Karpas-422 (cell line): ENCODE measurements at regions not wholly inside any gene's neighbourhood (a gene's known extent, or its start where the extent isn't known, plus 50 kb on each side); places are given as distances from the start of the nearest gene placed in this dataset.

Experiments
- DNase-seq: peaks from one replicate; pipeline ENCODE4 v3.0.0-alpha.2; 2015
- H2AFZ ChIP-seq: fragments of 200-600 bp; sonication (generic); 2 replicates; pipeline ENCODE4 v1.6.1; 2014; ENCODE audit warnings: antibody characterized with exemption, low read length, mixed read lengths
- H3K27ac ChIP-seq: fragments of 200-600 bp; sonication (generic); 2 replicates; pipeline ENCODE4 v1.5.1; 2014; ENCODE audit warnings: mild to moderate bottlenecking, low read length, moderate library complexity
- H3K27me3 ChIP-seq: fragments of 200-600 bp; sonication (generic); 2 replicates; pipeline ENCODE4 v1.6.1; 2014; ENCODE audit warnings: low read length, mixed read lengths
- H3K36me3 ChIP-seq: fragments of 200-600 bp; sonication (generic); 2 replicates; pipeline ENCODE4 v1.6.1; 2014; ENCODE audit warnings: low read length, mixed read lengths; ENCODE audit not compliant: insufficient read depth
- H3K4me1 ChIP-seq: fragments of 200-600 bp; sonication (generic); 2 replicates; pipeline ENCODE4 v1.6.1; 2014; ENCODE audit warnings: mild to moderate bottlenecking, low read length, mixed read lengths
- H3K4me2 ChIP-seq: fragments of 200-600 bp; sonication (generic); 2 replicates; pipeline ENCODE4 v1.6.1; 2014; ENCODE audit warnings: low read length, low read depth, mild to moderate bottlenecking; ENCODE audit not compliant: poor library complexity, severe bottlenecking
- H3K4me3 ChIP-seq: fragments of 200-600 bp; sonication (generic); 2 replicates; pipeline ENCODE4 v1.5.1; 2014; ENCODE audit warnings: mild to moderate bottlenecking, antibody characterized with exemption, low read length, mixed read lengths
- H3K79me2 ChIP-seq: fragments of 200-600 bp; sonication (generic); 2 replicates; pipeline ENCODE4 v1.6.1; 2014; ENCODE audit warnings: mild to moderate bottlenecking, low read length, mixed read lengths
- H3K9ac ChIP-seq: fragments of 200-600 bp; sonication (generic); 2 replicates; pipeline ENCODE4 v1.6.0; 2014; ENCODE audit warnings: low read length
- H3K9me2 ChIP-seq: fragments of 200-600 bp; sonication (generic), shearing (Covaris generic); replicated peaks from 2 replicates; pipeline ENCODE4 v1.6.0; 2014; ENCODE audit warnings: mild to moderate bottlenecking, low read length, moderate library complexity; ENCODE audit not compliant: insufficient read depth
- H3K9me3 ChIP-seq: fragments of 300-700, 200-600 bp; sonication (generic); 2 replicates; pipeline ENCODE4 v1.6.1; 2014; ENCODE audit warnings: low read length, mixed read lengths
- H4K20me1 ChIP-seq: fragments of 200-600 bp; sonication (generic); 2 replicates; pipeline ENCODE4 v1.6.1; 2014; ENCODE audit warnings: mild to moderate bottlenecking, antibody characterized with exemption, low read length, low read depth; ENCODE audit not compliant: insufficient read depth

GRCh38 chr6:23584134-23584763 lies 541.8 kb upstream of the NRSN1 start:
- no peak overlapping the region for H2AFZ ChIP-seq
- no peak overlapping the region for H3K4me2 ChIP-seq
- no peaks in the 10 kb centered on the region for H3K4me1 ChIP-seq
- no peaks in the 10 kb centered on the region for H3K27me3 ChIP-seq
- no peaks in the 10 kb centered on the region for H3K79me2 ChIP-seq
- DNase-seq: no peak
- no peak overlapping the region for H3K27ac ChIP-seq
- no peaks in the 10 kb centered on the region for H3K36me3 ChIP-seq
- no peak overlapping the region for H3K9ac ChIP-seq
- peaks cover 4% of the 10 kb centered on the region; the same call in 1 of the 2 replicates for H3K9me2 ChIP-seq
- H4K20me1 ChIP-seq: no peaks in the 10 kb centered on the region
- no peak overlapping the region for H3K4me3 ChIP-seq
- H3K9me3 ChIP-seq: no peaks in the 10 kb centered on the region

DNA sequence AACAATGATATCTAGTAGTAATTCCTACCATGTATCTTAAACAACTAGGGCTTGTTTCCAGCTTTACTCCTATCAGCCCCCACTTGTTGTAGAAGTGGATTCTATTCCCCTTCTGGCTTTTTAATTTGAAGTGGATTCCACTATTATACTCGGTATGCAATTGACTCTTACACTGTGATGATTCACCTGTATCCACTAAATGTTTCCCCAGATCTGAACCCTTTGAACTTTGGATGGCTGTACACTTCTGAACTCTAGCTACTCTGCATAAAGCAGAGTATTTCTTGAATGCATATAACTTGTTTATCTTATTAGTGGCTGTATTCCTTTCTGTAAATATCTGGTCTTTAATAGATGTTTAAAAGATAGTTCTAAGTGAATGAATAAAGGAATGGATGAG lies 538.4 kb upstream of the NRSN1 start:
- no peak overlapping the region for H3K9ac ChIP-seq
- no peaks in the 10 kb centered on the region for H4K20me1 ChIP-seq
- H3K79me2 ChIP-seq: no peaks in the 10 kb centered on the region
- no peak overlapping the region for H3K27ac ChIP-seq
- H2AFZ ChIP-seq: no peak overlapping the region
- H3K4me3 ChIP-seq: no peak overlapping the region
- H3K36me3 ChIP-seq: no peaks in the 10 kb centered on the region
- peaks cover 4% of the 10 kb centered on the region; the same call in 1 of the 2 replicates for H3K9me2 ChIP-seq
- H3K4me2 ChIP-seq: no peak overlapping the region
- no peaks in the 10 kb centered on the region for H3K27me3 ChIP-seq
- no peaks in the 10 kb centered on the region for H3K9me3 ChIP-seq
- DNase-seq: no peak
- H3K4me1 ChIP-seq: no peaks in the 10 kb centered on the region

DNA sequence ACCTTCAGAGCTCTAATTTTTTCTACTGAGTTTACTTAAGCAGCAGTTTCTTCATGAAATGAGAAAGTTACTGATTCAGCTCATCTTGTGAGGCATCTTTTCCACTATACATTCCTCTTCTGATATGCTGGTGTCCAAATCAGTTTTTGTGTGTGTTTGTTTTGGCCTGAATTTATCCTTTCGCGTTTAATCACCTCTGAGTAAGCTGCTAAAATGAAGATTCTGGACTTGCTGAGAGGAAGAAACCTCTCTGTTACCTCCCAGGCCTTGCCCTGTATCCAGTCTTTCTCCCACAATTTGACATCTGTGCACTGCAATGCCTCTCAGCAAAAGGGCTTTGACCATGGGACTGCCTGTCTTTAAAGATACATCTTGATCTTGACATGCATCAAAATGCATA lies 536.2 kb upstream of the NRSN1 start:
- H2AFZ ChIP-seq: no peak overlapping the region
- H3K79me2 ChIP-seq: no peaks in the 10 kb centered on the region
- H3K27me3 ChIP-seq: no peaks in the 10 kb centered on the region
- no peaks in the 10 kb centered on the region for H4K20me1 ChIP-seq
- no peak overlapping the region for H3K9ac ChIP-seq
- no peak for DNase-seq
- H3K36me3 ChIP-seq: no peaks in the 10 kb centered on the region
- H3K9me2 ChIP-seq: peaks cover 4% of the 10 kb centered on the region; the same call in 1 of the 2 replicates
- no peak overlapping the region for H3K27ac ChIP-seq
- no peak overlapping the region for H3K4me3 ChIP-seq
- H3K4me1 ChIP-seq: no peaks in the 10 kb centered on the region
- H3K4me2 ChIP-seq: no peak overlapping the region
- no peaks in the 10 kb centered on the region; the same call in 1 of the 2 replicates for H3K9me3 ChIP-seq

DNA sequence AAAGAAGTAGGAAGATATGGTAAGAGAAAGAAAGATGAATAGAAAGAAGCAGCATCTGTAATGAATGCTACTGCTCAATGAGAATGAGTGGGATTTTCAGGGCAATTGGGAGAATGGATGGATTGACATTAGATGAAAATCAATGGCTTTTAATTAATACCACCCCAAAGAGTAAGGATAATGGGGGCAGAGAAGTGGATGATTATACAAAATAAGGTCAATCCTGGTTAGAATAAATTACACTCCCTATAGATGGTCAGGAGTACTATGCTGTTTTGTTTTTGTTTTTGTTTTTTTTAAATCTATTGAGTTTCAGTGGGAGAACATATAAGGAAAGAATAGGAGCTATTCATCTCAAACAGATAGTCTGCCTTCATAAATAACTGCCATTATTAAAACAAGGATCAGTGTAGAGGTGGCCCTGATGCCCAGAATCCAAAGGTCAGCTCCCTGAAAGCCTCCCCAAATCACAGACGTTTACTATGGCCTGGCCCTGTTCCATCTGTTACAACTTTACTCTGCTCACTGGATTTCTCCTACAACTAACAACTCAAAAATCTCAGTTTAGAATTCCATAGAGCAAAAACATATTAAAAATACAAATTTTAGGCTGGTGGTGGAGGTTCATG lies 535.4 kb upstream of the NRSN1 start:
- Histone ChIP-seq H3K9me3 (no peaks in the 10 kb centered on the region; the same call in 1 of the 2 replicates), H3K4me2 (no peak overlapping the region), H3K79me2 (no peaks in the 10 kb centered on the region), H3K27me3 (no peaks in the 10 kb centered on the region), H3K36me3 (no peaks in the 10 kb centered on the region), H3K27ac (no peak overlapping the region), H2AFZ (no peak overlapping the region), H3K9me2 (no peaks in the 10 kb centered on the region), H4K20me1 (no peaks in the 10 kb centered on the region), H3K9ac (no peak overlapping the region), H3K4me3 (no peak overlapping the region), H3K4me1 (no peaks in the 10 kb centered on the region)
- no peak for DNase-seq

DNA sequence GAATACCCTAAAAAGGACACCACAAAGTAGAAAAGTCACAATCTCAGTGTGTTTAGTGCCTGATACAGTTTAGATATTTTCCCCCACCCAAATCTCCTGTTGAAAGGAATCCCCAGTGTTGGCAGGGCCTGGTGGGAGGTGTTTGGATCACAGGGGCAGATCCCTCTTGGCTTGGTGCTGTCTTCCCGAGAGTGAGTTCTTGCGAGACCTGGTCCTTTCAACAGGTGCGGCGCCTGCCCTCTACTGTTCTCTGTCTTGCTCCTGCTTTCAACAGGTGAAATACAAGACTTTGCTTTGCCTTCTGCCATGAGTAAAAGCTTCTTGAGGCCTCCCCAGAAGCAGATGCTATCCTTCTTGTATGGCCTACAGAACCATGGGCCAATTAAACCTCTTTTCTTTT lies 534.3 kb upstream of the NRSN1 start:
- Histone ChIP-seq H3K4me2 (no peak overlapping the region), H3K36me3 (no peaks in the 10 kb centered on the region), H3K4me1 (no peaks in the 10 kb centered on the region), H3K27me3 (no peaks in the 10 kb centered on the region), H3K9ac (no peak overlapping the region), H4K20me1 (no peaks in the 10 kb centered on the region), H3K9me3 (peaks cover 3% of the 10 kb centered on the region; the same call in 1 of the 2 replicates), H3K27ac (no peak overlapping the region), H3K79me2 (no peaks in the 10 kb centered on the region), H3K9me2 (no peaks in the 10 kb centered on the region), H2AFZ (no peak overlapping the region), H3K4me3 (no peak overlapping the region)
- no peak for DNase-seq

- Histone ChIP-seq H3K4me1 (no peaks in the 10 kb centered on the region), H3K4me3 (no peak overlapping the region), H2AFZ (no peak overlapping the region), H3K4me2 (no peak overlapping the region), H3K79me2 (no peaks in the 10 kb centered on the region), H3K9ac (no peak overlapping the region), H3K27me3 (no peaks in the 10 kb centered on the region), H3K36me3 (no peaks in the 10 kb centered on the region), H4K20me1 (no peaks in the 10 kb centered on the region), H3K27ac (no peak overlapping the region), H3K9me3 (0 out of 2 replicates have a peak, but pooled peaks cover 3% of the 10 kb centered on the region), H3K9me2 (no peaks in the 10 kb centered on the region)
- no peak for DNase-seq
Measured at GRCh38 chr6:23600118-23600517, 525.9 kb upstream of the NRSN1 start.

GRCh38 chr6:23601811-23602345 lies 524.1 kb upstream of the NRSN1 start:
- no peak overlapping the region for H3K4me3 ChIP-seq
- no peaks in the 10 kb centered on the region for H3K27me3 ChIP-seq
- no peaks in the 10 kb centered on the region for H3K79me2 ChIP-seq
- no peak for DNase-seq
- no peak overlapping the region for H3K27ac ChIP-seq
- H3K9me3 ChIP-seq: no peaks in the 10 kb centered on the region
- no peaks in the 10 kb centered on the region for H3K9me2 ChIP-seq
- H3K9ac ChIP-seq: no peak overlapping the region
- H3K4me2 ChIP-seq: no peak overlapping the region
- no peaks in the 10 kb centered on the region for H4K20me1 ChIP-seq
- no peaks in the 10 kb centered on the region for H3K4me1 ChIP-seq
- H3K36me3 ChIP-seq: no peaks in the 10 kb centered on the region
- H2AFZ ChIP-seq: no peak overlapping the region

- Histone ChIP-seq H3K79me2 (no peaks in the 10 kb centered on the region), H3K36me3 (no peaks in the 10 kb centered on the region), H3K27ac (no peak overlapping the region), H2AFZ (no peak overlapping the region), H3K4me1 (no peaks in the 10 kb centered on the region), H3K9ac (no peak overlapping the region), H3K9me2 (no peaks in the 10 kb centered on the region; the same call in 1 of the 2 replicates), H4K20me1 (no peaks in the 10 kb centered on the region), H3K4me3 (no peak overlapping the region), H3K4me2 (no peak overlapping the region), H3K27me3 (no peaks in the 10 kb centered on the region), H3K9me3 (no peaks in the 10 kb centered on the region)
- no peak for DNase-seq
Measured at GRCh38 chr6:23608931-23609435, 517.0 kb upstream of the NRSN1 start.
